ACC112 (cell line): ENCODE measurements at regions not wholly inside any gene's neighbourhood (a gene's known extent, or its start where the extent isn't known, plus 50 kb on each side); places are given as distances from the start of the nearest gene placed in this dataset.

ENCODE experiments used
- H2AFZ ChIP-seq: fragments of 200-600 bp; sonication (generic); one replicate; pipeline ENCODE4 v1.6.0; 2017; ENCODE audit warnings: antibody characterized with exemption, low read length; ENCODE audit not compliant: unreplicated experiment
- H3K27ac ChIP-seq: fragments of 200-600 bp; sonication (generic); 2 replicates; pipeline ENCODE4 v1.5.1; 2014; ENCODE audit warnings: low read depth, mild to moderate bottlenecking, antibody characterized with exemption, low read length, moderate library complexity
- H3K27me3 ChIP-seq: fragments of 200-600 bp; sonication (generic); 2 replicates; pipeline ENCODE4 v1.6.1; 2014; ENCODE audit warnings: mild to moderate bottlenecking, antibody characterized with exemption, low read length, moderate library complexity, mixed read lengths; ENCODE audit not compliant: insufficient read depth
- H3K36me3 ChIP-seq: fragments of 200-600 bp; sonication (generic); 2 replicates; pipeline ENCODE4 v1.6.1; 2016; ENCODE audit warnings: mild to moderate bottlenecking, antibody characterized with exemption, low read length, moderate library complexity, mixed read lengths; ENCODE audit not compliant: insufficient read depth
- H3K4me1 ChIP-seq: fragments of 200-600 bp; sonication (generic); one replicate; pipeline ENCODE4 v1.6.1; 2016; ENCODE audit warnings: low read length, mixed read lengths; ENCODE audit not compliant: insufficient read depth, unreplicated experiment, control insufficient read depth
- H3K4me3 ChIP-seq: fragments of 200-600 bp; sonication (generic); 2 replicates; pipeline ENCODE4 v1.5.1; 2014; ENCODE audit warnings: mild to moderate bottlenecking, low read depth, low read length
- H3K79me2 ChIP-seq: fragments of 200-600 bp; sonication (generic); one replicate; pipeline ENCODE4 v1.6.0; 2016; ENCODE audit warnings: low read length; ENCODE audit not compliant: control insufficient read depth, unreplicated experiment, insufficient read depth

GRCh38 chr1:193663965-193664364 is 477.6 kb upstream of the B3GALT2 start:
- Histone ChIP-seq H3K27ac (no peak overlapping the region), H2AFZ (no peak overlapping the region), H3K4me3 (no peak overlapping the region), H3K79me2 (no peaks in the 10 kb centered on the region), H3K27me3 (no peaks in the 10 kb centered on the region), H3K36me3 (no peaks in the 10 kb centered on the region), H3K4me1 (no peaks in the 10 kb centered on the region)

GRCh38 chr1:193662030-193662429 is 475.6 kb upstream of the B3GALT2 start:
- H3K36me3 ChIP-seq: no peaks in the 10 kb centered on the region
- H3K4me3 ChIP-seq: no peak overlapping the region
- no peak overlapping the region for H3K27ac ChIP-seq
- no peaks in the 10 kb centered on the region for H3K27me3 ChIP-seq
- no peak overlapping the region for H2AFZ ChIP-seq
- no peaks in the 10 kb centered on the region for H3K79me2 ChIP-seq
- H3K4me1 ChIP-seq: no peaks in the 10 kb centered on the region

GRCh38 chr1:193661385-193661784 is 475.0 kb upstream of the B3GALT2 start:
- Histone ChIP-seq H3K27ac (no peak overlapping the region), H3K4me1 (no peaks in the 10 kb centered on the region), H3K36me3 (no peaks in the 10 kb centered on the region), H3K79me2 (no peaks in the 10 kb centered on the region), H2AFZ (no peak overlapping the region), H3K27me3 (no peaks in the 10 kb centered on the region), H3K4me3 (no peak overlapping the region)

GRCh38 chr1:193660428-193660827 is 474.0 kb upstream of the B3GALT2 start:
- no peaks in the 10 kb centered on the region for H3K27me3 ChIP-seq
- H2AFZ ChIP-seq: no peak overlapping the region
- H3K79me2 ChIP-seq: no peaks in the 10 kb centered on the region
- H3K36me3 ChIP-seq: no peaks in the 10 kb centered on the region
- no peaks in the 10 kb centered on the region for H3K4me1 ChIP-seq
- H3K27ac ChIP-seq: no peak overlapping the region
- no peak overlapping the region for H3K4me3 ChIP-seq

- Histone ChIP-seq H3K4me3 (no peak overlapping the region), H3K4me1 (no peaks in the 10 kb centered on the region), H3K36me3 (no peaks in the 10 kb centered on the region), H3K27ac (no peak overlapping the region), H3K79me2 (no peaks in the 10 kb centered on the region), H2AFZ (no peak overlapping the region), H3K27me3 (no peaks in the 10 kb centered on the region)
Measured at GRCh38 chr1:193658691-193659090, 472.3 kb upstream of the B3GALT2 start.

GRCh38 chr1:193658081-193658480 is 471.7 kb upstream of the B3GALT2 start:
- Histone ChIP-seq H2AFZ (no peak overlapping the region), H3K4me3 (no peak overlapping the region), H3K27ac (no peak overlapping the region), H3K27me3 (no peaks in the 10 kb centered on the region), H3K79me2 (no peaks in the 10 kb centered on the region), H3K4me1 (no peaks in the 10 kb centered on the region), H3K36me3 (no peaks in the 10 kb centered on the region)

GRCh38 chr1:193657552-193657951 is 471.1 kb upstream of the B3GALT2 start:
- Histone ChIP-seq H2AFZ (no peak overlapping the region), H3K4me1 (no peaks in the 10 kb centered on the region), H3K36me3 (no peaks in the 10 kb centered on the region), H3K79me2 (no peaks in the 10 kb centered on the region), H3K27me3 (no peaks in the 10 kb centered on the region), H3K4me3 (no peak overlapping the region), H3K27ac (no peak overlapping the region)

- Histone ChIP-seq H3K27me3 (no peaks in the 10 kb centered on the region), H3K36me3 (no peaks in the 10 kb centered on the region), H3K4me1 (no peaks in the 10 kb centered on the region), H3K79me2 (no peaks in the 10 kb centered on the region), H3K4me3 (no peak overlapping the region), H2AFZ (no peak overlapping the region), H3K27ac (no peak overlapping the region)
Measured at GRCh38 chr1:193656841-193657240, 470.4 kb upstream of the B3GALT2 start.

- Histone ChIP-seq H3K79me2 (no peaks in the 10 kb centered on the region), H2AFZ (no peak overlapping the region), H3K4me3 (no peak overlapping the region), H3K36me3 (no peaks in the 10 kb centered on the region), H3K27me3 (no peaks in the 10 kb centered on the region), H3K27ac (no peak overlapping the region), H3K4me1 (no peaks in the 10 kb centered on the region)
Measured at GRCh38 chr1:193654951-193655735, 468.7 kb upstream of the B3GALT2 start.

- H2AFZ ChIP-seq: no peak overlapping the region
- no peak overlapping the region for H3K27ac ChIP-seq
- H3K36me3 ChIP-seq: no peaks in the 10 kb centered on the region
- H3K79me2 ChIP-seq: no peaks in the 10 kb centered on the region
- no peaks in the 10 kb centered on the region for H3K4me1 ChIP-seq
- H3K27me3 ChIP-seq: no peaks in the 10 kb centered on the region
- no peak overlapping the region for H3K4me3 ChIP-seq
Measured at GRCh38 chr1:193649587-193649986, 463.2 kb upstream of the B3GALT2 start.

- H2AFZ ChIP-seq: no peak overlapping the region
- no peaks in the 10 kb centered on the region for H3K27me3 ChIP-seq
- H3K36me3 ChIP-seq: no peaks in the 10 kb centered on the region
- H3K4me3 ChIP-seq: no peak overlapping the region
- no peak overlapping the region for H3K27ac ChIP-seq
- H3K4me1 ChIP-seq: no peaks in the 10 kb centered on the region
- H3K79me2 ChIP-seq: no peaks in the 10 kb centered on the region
Measured at GRCh38 chr1:193634876-193635275, 448.5 kb upstream of the B3GALT2 start.
